BJ (cell line): ENCODE measurements at regions not wholly inside any gene's neighbourhood (a gene's known extent, or its start where the extent isn't known, plus 50 kb on each side); places are given as distances from the start of the nearest gene placed in this dataset.

ENCODE experiments used
- CTCF ChIA-PET: fragments of 350-600 bp; formaldehyde crosslinking; extraction: SDS; loops from one replicate; lab custom pipeline; 2021; ENCODE audit warnings: antibody characterized with exemption, inconsistent platforms; lab: Yijun Ruan, JAX
- POLR2A ChIA-PET: fragments of 300-600 bp; sonication (Branson Sonifier 250); formaldehyde crosslinking; extraction: SDS; loops from one replicate; lab custom pipeline; 2021; ENCODE audit warnings: antibody characterized with exemption; lab: Charles Lee
- DNase-seq: peaks from one replicate; pipeline ENCODE4 v3.0.0-alpha.2; 2011; ENCODE audit warnings: low read depth
- H3K27me3 ChIP-seq: 2 replicates; pipeline ENCODE4 v1.6.0; 2011; ENCODE audit warnings: low read length; ENCODE audit not compliant: control insufficient read depth, insufficient read depth
- H3K36me3 ChIP-seq: 2 replicates; pipeline ENCODE4 v1.5.1; 2011; ENCODE audit warnings: low read length; ENCODE audit not compliant: control insufficient read depth, insufficient read depth
- H3K4me3 ChIP-seq: 2 replicates; pipeline ENCODE4 v1.5.1; 2011; ENCODE audit warnings: low read depth, mild to moderate bottlenecking, control low read depth, low read length
- TF ChIP-seq, protein P1 (sequence below): IDR thresholded peaks from 2 replicates; pipeline ENCODE4 v1.5.1; 2011; ENCODE audit warnings: low read depth, mild to moderate bottlenecking, control low read depth, inconsistent platforms, low read length, moderate library complexity; ENCODE audit not compliant: insufficient read depth

DNA sequence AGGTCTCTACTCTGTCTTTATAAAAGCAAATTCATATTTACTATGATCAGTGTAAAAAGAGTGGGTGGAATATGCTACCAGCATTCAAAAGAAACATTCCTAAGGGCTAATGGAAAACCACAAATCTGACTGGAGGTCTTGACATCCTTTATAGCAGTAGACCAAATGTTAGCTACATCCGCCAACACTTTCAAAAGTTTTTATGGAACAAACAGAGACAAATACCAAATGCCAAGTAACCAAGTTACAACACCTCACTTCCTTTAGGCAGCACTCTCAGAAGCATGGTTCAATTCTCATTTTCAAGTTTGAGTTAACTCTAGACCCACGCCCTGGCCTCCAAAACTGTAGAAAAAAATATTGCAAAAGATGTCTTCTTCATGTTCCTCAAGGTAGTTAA lies 78.3 kb upstream of the SETBP1 start:
- CTCF ChIA-PET, result interaction anchor here (2.0 kb wide), 1 partner anchor 784 kb away, joined by 4 read pairs; no protein-coding TSS in a partner anchor
- H3K27me3 ChIP-seq, result no peaks in the 10 kb centered on the region
- peak; percentile 69 for DNase-seq
- TF ChIP-seq, protein P1, sequence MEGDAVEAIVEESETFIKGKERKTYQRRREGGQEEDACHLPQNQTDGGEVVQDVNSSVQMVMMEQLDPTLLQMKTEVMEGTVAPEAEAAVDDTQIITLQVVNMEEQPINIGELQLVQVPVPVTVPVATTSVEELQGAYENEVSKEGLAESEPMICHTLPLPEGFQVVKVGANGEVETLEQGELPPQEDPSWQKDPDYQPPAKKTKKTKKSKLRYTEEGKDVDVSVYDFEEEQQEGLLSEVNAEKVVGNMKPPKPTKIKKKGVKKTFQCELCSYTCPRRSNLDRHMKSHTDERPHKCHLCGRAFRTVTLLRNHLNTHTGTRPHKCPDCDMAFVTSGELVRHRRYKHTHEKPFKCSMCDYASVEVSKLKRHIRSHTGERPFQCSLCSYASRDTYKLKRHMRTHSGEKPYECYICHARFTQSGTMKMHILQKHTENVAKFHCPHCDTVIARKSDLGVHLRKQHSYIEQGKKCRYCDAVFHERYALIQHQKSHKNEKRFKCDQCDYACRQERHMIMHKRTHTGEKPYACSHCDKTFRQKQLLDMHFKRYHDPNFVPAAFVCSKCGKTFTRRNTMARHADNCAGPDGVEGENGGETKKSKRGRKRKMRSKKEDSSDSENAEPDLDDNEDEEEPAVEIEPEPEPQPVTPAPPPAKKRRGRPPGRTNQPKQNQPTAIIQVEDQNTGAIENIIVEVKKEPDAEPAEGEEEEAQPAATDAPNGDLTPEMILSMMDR, result no peak
- POLR2A ChIA-PET, result interaction anchor here (0.6 to 1.0 kb wide), 2 partner anchors 16 to 33 kb away, joined by 3 read pairs; no protein-coding TSS in a partner anchor
- no peak overlapping the region for H3K4me3 ChIP-seq
- no peaks in the 10 kb centered on the region for H3K36me3 ChIP-seq

DNA sequence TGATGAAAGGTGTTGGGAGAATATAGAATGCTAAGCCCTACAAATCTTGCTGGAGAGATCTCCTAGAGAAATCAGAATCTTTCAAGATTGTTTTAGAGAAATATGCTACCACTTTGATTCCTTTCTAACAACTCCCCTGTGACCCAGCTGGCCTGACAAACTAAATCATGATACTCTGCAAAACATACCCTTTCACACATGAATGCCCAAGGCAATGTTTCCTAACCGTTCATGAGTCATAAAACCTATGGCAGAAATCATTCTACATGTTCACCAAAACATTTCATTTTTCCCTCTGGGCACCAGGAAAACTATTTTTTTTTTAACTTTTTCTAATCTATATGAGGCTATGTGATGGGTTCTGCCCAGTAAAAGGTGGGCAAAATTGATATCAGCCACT lies 77.8 kb upstream of the SETBP1 start:
- H3K4me3 ChIP-seq, result no peak overlapping the region
- ChIA-PET POLR2A (no interaction called here), CTCF (interaction anchor here (1.2 to 2.0 kb wide), 2 partner anchors 25 to 783 kb away, joined by 3 to 4 read pairs; no protein-coding TSS in a partner anchor)
- DNase-seq, result no peak
- no peaks in the 10 kb centered on the region for H3K27me3 ChIP-seq
- TF ChIP-seq, protein P1, result no peak
- H3K36me3 ChIP-seq, result no peaks in the 10 kb centered on the region

DNA sequence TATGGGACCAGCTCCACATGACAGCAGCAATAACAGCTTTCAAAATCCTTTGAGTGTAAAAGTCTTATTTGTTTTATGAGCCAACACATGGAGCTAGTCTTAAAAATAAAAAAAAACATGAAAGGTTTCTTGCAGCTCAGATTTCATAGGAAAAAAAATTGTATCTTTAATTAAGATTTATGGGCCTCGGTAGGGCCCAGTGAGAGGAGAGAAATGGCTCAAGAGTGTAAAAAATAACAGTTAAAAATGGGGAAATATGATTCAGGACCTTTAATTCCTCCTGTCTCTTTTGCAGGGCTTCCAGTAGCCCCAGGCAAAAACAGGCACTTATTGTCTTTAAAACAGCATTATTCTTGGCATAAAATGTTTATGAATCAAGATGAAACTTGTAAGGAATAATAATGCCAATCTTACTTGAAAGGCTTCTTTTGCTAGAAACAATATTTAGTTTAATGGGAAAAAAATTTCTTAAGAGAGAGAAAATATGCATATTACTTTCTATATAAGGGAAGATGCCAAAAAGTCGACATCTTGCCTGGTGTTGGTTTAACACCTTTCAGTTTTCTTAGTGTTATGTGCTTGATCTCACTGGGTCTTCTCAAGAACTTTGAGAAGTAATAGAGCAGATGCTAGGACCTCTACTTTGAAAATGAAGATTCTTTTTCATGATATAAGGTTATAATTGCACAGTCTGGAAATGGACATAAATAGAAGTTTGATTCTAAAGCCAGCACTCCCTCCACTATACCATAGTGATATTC lies 71.3 kb upstream of the SETBP1 start:
- POLR2A ChIA-PET, result no interaction called here
- TF ChIP-seq, protein P1, result no peak
- no peak for DNase-seq
- CTCF ChIA-PET, result no interaction called here
- Histone ChIP-seq H3K27me3 (no peaks in the 10 kb centered on the region), H3K4me3 (no peak overlapping the region), H3K36me3 (no peaks in the 10 kb centered on the region)

DNA sequence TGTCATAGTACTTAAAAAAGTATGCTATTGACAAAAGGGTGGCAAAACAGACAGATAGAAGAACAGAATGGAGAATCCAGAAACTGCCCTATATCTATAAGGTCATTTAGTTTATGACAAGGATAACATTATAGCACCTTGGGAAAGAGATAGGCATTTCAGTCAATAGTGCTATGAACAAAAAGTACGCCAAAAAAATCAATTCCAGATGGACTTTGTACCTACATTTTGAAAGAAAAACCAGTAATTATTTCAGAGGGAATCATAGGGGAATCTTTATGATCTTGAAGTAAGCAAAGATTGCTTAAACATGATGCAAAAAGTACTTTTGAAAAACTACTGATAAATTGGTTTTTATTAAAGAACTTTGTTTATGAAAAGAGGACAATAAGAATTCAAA lies 59.9 kb upstream of the SETBP1 start:
- H3K27me3 ChIP-seq, result peaks cover 1% of the 10 kb centered on the region; the same call in 1 of the 2 replicates
- no peak for DNase-seq
- TF ChIP-seq, protein P1, result no peak
- no peak overlapping the region for H3K4me3 ChIP-seq
- ChIA-PET CTCF (interaction anchor here (0.7 to 2.0 kb wide), 2 partner anchors 8 to 9 kb away, joined by 3 to 4 read pairs; no protein-coding TSS in a partner anchor), POLR2A (no interaction called here)
- H3K36me3 ChIP-seq, result no peaks in the 10 kb centered on the region

DNA sequence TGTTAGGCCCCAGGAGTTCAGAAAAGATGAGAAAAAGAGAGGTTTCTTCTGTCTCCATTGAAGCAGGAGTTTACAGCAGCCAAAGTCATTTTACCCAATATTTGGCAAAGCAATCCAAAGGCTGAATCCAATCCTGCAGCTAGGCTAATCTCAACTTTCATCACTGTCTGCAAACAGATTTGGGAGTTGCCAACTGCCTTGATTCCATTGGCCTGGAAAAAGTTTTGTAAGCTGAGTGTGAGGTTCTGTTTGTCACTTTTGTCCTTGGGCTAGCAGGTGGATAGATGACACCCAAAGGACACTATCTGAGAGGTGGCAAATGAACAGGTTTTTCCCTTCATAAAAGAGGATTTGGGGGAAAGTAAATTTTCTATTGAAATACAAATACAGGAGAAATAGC lies 56.6 kb upstream of the SETBP1 start:
- TF ChIP-seq, protein P1, result no peak
- ChIA-PET POLR2A (no interaction called here), CTCF (no interaction called here)
- DNase-seq, result no peak
- Histone ChIP-seq H3K27me3 (no peaks in the 10 kb centered on the region), H3K36me3 (no peaks in the 10 kb centered on the region), H3K4me3 (no peak overlapping the region)
